NCI-H446 (cell line): ENCODE measurements at regions not wholly inside any gene's neighbourhood (a gene's known extent, or its start where the extent isn't known, plus 50 kb on each side); places are given as distances from the start of the nearest gene placed in this dataset.

Experiments
- DNase-seq, 2 experiments: peaks; one replicate each; lab custom pipeline; 2025; lab: John Stamatoyannopoulos, UW

- DNase-seq, result peak in 1 of 2 experiments; percentile 16
These were observed 79.0 kb upstream of the JUN start for GRCh38 chr1:58862728-58863385.

- DNase-seq, result no peak
These were observed 80.8 kb upstream of the JUN start for GRCh38 chr1:58864654-58865053.

GRCh38 chr1:58866578-58866977, 82.7 kb upstream of the JUN start:
- no peak for DNase-seq

- DNase-seq, result no peak
These were observed 85.9 kb upstream of the JUN start for GRCh38 chr1:58869638-58870297.

- DNase-seq, result peak; percentile 77 to 89
These were observed 86.4 kb upstream of the JUN start for GRCh38 chr1:58870298-58870676.

- peak in 1 of 2 experiments; percentile 83 for DNase-seq
These were observed 90.5 kb upstream of the JUN start for GRCh38 chr1:58874342-58874741.

GRCh38 chr1:58874757-58875755, 91.2 kb upstream of the JUN start:
- DNase-seq, result peak; percentile 64 to 83

GRCh38 chr1:58879464-58879863, 95.6 kb upstream of the JUN start:
- no peak for DNase-seq

- DNase-seq, result no peak
These were observed 96.7 kb upstream of the JUN start for GRCh38 chr1:58880592-58880991.

GRCh38 chr1:58881471-58881994, 97.7 kb upstream of the JUN start:
- DNase-seq, result no peak

- DNase-seq, result peak in 1 of 2 experiments; percentile 63
These were observed 98.6 kb upstream of the JUN start for GRCh38 chr1:58882322-58882948.

- peak; percentile 37 to 70 for DNase-seq
These were observed 99.4 kb upstream of the JUN start for GRCh38 chr1:58883037-58883887.

GRCh38 chr1:58883888-58884482, 100.1 kb upstream of the JUN start:
- DNase-seq, result no peak

GRCh38 chr1:58884706-58885661, 101.1 kb upstream of the JUN start:
- DNase-seq, result peak in 1 of 2 experiments; percentile 64

GRCh38 chr1:58885998-58886397, 102.2 kb upstream of the JUN start:
- no peak for DNase-seq

GRCh38 chr1:58886611-58887010, 102.8 kb upstream of the JUN start:
- no peak for DNase-seq

- DNase-seq, result no peak
These were observed 103.2 kb upstream of the JUN start for GRCh38 chr1:58887059-58887458.

GRCh38 chr1:58888833-58889232, 105.0 kb upstream of the JUN start:
- DNase-seq, result no peak

- no peak for DNase-seq
These were observed 106.3 kb upstream of the JUN start for GRCh38 chr1:58890113-58890512.
